NCI-H446 (cell line): ENCODE measurements at regions not wholly inside any gene's neighbourhood (a gene's known extent, or its start where the extent isn't known, plus 50 kb on each side); places are given as distances from the start of the nearest gene placed in this dataset.

Experiments
- DNase-seq, 2 experiments: peaks; one replicate each; lab custom pipeline; 2025; lab: John Stamatoyannopoulos, UW

GRCh38 chr11:29310725-29311342 lies 706.0 kb downstream of the KCNA4 start:
- no peak for DNase-seq

- DNase-seq: no peak
Measured at GRCh38 chr11:29309992-29310391, 706.8 kb downstream of the KCNA4 start.

- DNase-seq: no peak
Measured at GRCh38 chr11:29306527-29306926, 710.3 kb downstream of the KCNA4 start.

GRCh38 chr11:29305456-29306232 lies 711.2 kb downstream of the KCNA4 start:
- DNase-seq: no peak

GRCh38 chr11:29300420-29300819 lies 716.4 kb downstream of the KCNA4 start:
- no peak for DNase-seq

- DNase-seq: no peak
Measured at GRCh38 chr11:29296680-29297079, 720.1 kb downstream of the KCNA4 start.

GRCh38 chr11:29293825-29294224 lies 723.0 kb downstream of the KCNA4 start:
- DNase-seq: peak in 1 of 2 experiments; percentile 29

- peak in 1 of 2 experiments; percentile 69 for DNase-seq
Measured at GRCh38 chr11:29282088-29282487, 734.7 kb downstream of the KCNA4 start.

GRCh38 chr11:29281271-29281777 lies 735.5 kb downstream of the KCNA4 start:
- DNase-seq: no peak

- no peak for DNase-seq
Measured at GRCh38 chr11:29280452-29280851, 736.4 kb downstream of the KCNA4 start.

GRCh38 chr11:29279716-29280115 lies 737.1 kb downstream of the KCNA4 start:
- DNase-seq: no peak

GRCh38 chr11:29272019-29272654 lies 744.7 kb downstream of the KCNA4 start:
- DNase-seq: no peak

- no peak for DNase-seq
Measured at GRCh38 chr11:29271616-29272015, 745.2 kb downstream of the KCNA4 start.

- DNase-seq: peak in 1 of 2 experiments; percentile 54
Measured at GRCh38 chr11:29268733-29269132, 748.1 kb downstream of the KCNA4 start.

- DNase-seq: peak in 1 of 2 experiments; percentile 45
Measured at GRCh38 chr11:29265792-29266191, 751.0 kb downstream of the KCNA4 start.

GRCh38 chr11:29265381-29265780 lies 751.4 kb downstream of the KCNA4 start:
- DNase-seq: no peak

GRCh38 chr11:29263971-29264682 lies 752.7 kb downstream of the KCNA4 start:
- peak in 1 of 2 experiments; percentile 43 for DNase-seq

- DNase-seq: no peak
Measured at GRCh38 chr11:29261831-29262230, 755.0 kb downstream of the KCNA4 start.

- DNase-seq: no peak
Measured at GRCh38 chr11:29260939-29261705, 755.7 kb downstream of the KCNA4 start.

GRCh38 chr11:29258411-29258810 lies 758.4 kb downstream of the KCNA4 start:
- no peak for DNase-seq

GRCh38 chr11:29256580-29256979 lies 760.2 kb downstream of the KCNA4 start:
- no peak for DNase-seq
